ENCODE measurements at regions not wholly inside any gene's neighbourhood (a gene's known extent, or its start where the extent isn't known, plus 50 kb on each side); places are given as distances from the start of the nearest gene placed in this dataset.

DNA sequence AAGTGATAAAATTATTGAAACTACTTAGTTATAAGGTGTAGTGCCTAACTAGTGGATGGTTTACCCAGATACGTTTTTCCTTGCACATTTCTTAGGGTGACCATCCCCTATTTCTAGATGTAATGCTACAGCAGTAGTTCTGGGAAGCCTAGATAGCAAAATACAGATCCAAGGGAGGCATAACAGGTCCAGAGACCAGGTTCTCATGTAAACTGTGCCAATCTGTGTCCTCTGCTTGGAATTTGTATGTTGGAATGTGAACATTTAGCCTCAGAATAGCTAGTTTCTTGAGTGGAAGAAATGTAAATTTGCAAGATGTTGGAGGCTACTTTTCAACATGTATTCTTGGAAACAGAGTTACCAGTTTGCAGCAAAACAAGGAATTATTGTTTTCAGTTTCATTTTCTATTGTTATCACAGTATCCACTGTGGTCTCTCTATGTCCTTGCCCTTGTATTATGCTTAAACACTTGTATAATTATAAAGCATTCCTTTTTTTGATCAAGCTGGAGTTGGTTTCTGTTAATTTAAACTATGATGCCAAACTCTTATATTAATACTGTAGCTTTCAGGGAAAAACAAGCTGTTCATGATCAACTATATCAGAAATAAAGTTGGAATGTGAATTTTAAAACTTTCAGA, 102.0 kb upstream of the BRINP3 start:
- Histone ChIP-seq H3K27me3 (ENCODE audit: control insufficient read depth, low read length) (no peaks in the 10 kb centered on the region), H3K27ac (ENCODE audit: low read depth, low read length) (no peak overlapping the region), H3K36me3 (ENCODE audit: control insufficient read depth, low read length) (no peaks in the 10 kb centered on the region), H3K9me2 (replicated peaks; ENCODE audit: control insufficient read depth, low read length) (no peaks in the 10 kb centered on the region), H3K4me3 (ENCODE audit: low read length) (no peak overlapping the region), H4K20me1 (ENCODE audit: control insufficient read depth, insufficient read depth, low read depth, low read length) (no peaks in the 10 kb centered on the region), H3K4me1 (ENCODE audit: control insufficient read depth, low read length) (no peaks in the 10 kb centered on the region), H3K79me2 (ENCODE audit: control insufficient read depth, low read length) (no peaks in the 10 kb centered on the region), H3K9me3 (ENCODE audit: control insufficient read depth, insufficient read depth, low read length) (no peaks in the 10 kb centered on the region), H3F3A (ENCODE audit: control insufficient read depth, insufficient read depth) (no peaks in the 10 kb centered on the region), H3K4me2 (ENCODE audit: low read length) (no peak overlapping the region)
- TF ChIP-seq, protein P1, sequence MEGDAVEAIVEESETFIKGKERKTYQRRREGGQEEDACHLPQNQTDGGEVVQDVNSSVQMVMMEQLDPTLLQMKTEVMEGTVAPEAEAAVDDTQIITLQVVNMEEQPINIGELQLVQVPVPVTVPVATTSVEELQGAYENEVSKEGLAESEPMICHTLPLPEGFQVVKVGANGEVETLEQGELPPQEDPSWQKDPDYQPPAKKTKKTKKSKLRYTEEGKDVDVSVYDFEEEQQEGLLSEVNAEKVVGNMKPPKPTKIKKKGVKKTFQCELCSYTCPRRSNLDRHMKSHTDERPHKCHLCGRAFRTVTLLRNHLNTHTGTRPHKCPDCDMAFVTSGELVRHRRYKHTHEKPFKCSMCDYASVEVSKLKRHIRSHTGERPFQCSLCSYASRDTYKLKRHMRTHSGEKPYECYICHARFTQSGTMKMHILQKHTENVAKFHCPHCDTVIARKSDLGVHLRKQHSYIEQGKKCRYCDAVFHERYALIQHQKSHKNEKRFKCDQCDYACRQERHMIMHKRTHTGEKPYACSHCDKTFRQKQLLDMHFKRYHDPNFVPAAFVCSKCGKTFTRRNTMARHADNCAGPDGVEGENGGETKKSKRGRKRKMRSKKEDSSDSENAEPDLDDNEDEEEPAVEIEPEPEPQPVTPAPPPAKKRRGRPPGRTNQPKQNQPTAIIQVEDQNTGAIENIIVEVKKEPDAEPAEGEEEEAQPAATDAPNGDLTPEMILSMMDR (IDR thresholded peaks at IDR 0.05; ENCODE audit: low read depth, low read length, poor library complexity, severe bottlenecking): no peak
- no peak for TF ChIP-seq EZH2phosphoT487 (IDR thresholded peaks at IDR 0.05; ENCODE audit: borderline replicate concordance, low read length)

DNA sequence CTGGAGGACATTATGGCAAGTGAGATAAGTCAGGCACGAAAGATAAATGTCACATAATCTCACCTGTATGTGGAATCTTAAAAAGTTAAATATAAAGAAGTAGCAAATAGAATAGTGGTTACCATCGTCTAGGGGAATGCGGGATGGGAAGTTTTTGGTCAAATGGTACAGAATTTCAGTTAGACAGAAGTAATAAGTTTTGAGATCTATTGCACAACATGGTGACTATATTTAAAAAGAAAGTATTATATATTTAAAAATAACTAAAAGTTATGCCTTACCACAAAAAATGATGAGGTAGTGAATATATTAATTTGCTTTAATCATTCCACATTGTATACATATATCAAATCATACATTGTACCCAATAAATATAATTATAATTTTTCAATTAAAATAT, 106.2 kb upstream of the BRINP3 start:
- Histone ChIP-seq H3K27ac (ENCODE audit: low read depth, low read length) (no peak overlapping the region), H3K4me1 (ENCODE audit: control insufficient read depth, low read length) (no peaks in the 10 kb centered on the region), H3K36me3 (ENCODE audit: control insufficient read depth, low read length) (no peaks in the 10 kb centered on the region), H3K9me2 (replicated peaks; ENCODE audit: control insufficient read depth, low read length) (no peaks in the 10 kb centered on the region), H3K4me3 (ENCODE audit: low read length) (no peak overlapping the region), H3K9me3 (ENCODE audit: control insufficient read depth, insufficient read depth, low read length) (no peaks in the 10 kb centered on the region), H3K4me2 (ENCODE audit: low read length) (no peak overlapping the region), H3K27me3 (ENCODE audit: control insufficient read depth, low read length) (no peaks in the 10 kb centered on the region), H3K79me2 (ENCODE audit: control insufficient read depth, low read length) (no peaks in the 10 kb centered on the region), H3F3A (ENCODE audit: control insufficient read depth, insufficient read depth) (no peaks in the 10 kb centered on the region), H4K20me1 (ENCODE audit: control insufficient read depth, insufficient read depth, low read depth, low read length) (no peaks in the 10 kb centered on the region)
- no peak for TF ChIP-seq EZH2phosphoT487 (IDR thresholded peaks at IDR 0.05; ENCODE audit: borderline replicate concordance, low read length)
- TF ChIP-seq, protein P1 (IDR thresholded peaks at IDR 0.05; ENCODE audit: low read depth, low read length, poor library complexity, severe bottlenecking): no peak

DNA sequence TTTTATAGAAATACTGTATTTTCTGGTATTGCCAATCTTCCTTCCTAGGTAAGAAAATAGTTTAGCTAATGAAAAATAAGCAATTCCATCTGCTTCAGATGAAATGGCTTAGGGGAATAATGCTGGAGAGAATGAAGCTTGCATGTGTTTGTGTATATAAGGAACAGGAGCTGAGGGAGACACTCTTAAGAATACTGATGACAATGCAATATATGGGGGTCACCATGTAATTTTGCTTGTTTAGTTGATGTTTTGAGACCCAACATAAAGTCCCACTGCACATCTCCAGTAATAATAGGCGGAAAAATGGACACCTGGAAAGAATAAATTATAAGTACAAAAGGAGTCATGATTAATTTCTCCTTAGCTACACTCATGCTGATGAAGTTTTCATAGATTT, 110.8 kb upstream of the BRINP3 start:
- Histone ChIP-seq H3F3A (ENCODE audit: control insufficient read depth, insufficient read depth) (no peaks in the 10 kb centered on the region), H3K4me1 (ENCODE audit: control insufficient read depth, low read length) (no peaks in the 10 kb centered on the region), H3K27ac (ENCODE audit: low read depth, low read length) (no peak overlapping the region), H3K36me3 (ENCODE audit: control insufficient read depth, low read length) (no peaks in the 10 kb centered on the region), H4K20me1 (ENCODE audit: control insufficient read depth, insufficient read depth, low read depth, low read length) (no peaks in the 10 kb centered on the region), H3K9me3 (ENCODE audit: control insufficient read depth, insufficient read depth, low read length) (no peaks in the 10 kb centered on the region; the same call in 1 of the 2 replicates), H3K79me2 (ENCODE audit: control insufficient read depth, low read length) (no peaks in the 10 kb centered on the region), H3K27me3 (ENCODE audit: control insufficient read depth, low read length) (no peaks in the 10 kb centered on the region), H3K9me2 (replicated peaks; ENCODE audit: control insufficient read depth, low read length) (no peaks in the 10 kb centered on the region), H3K4me2 (ENCODE audit: low read length) (no peak overlapping the region), H3K4me3 (ENCODE audit: low read length) (no peak overlapping the region)
- TF ChIP-seq, protein P1 (IDR thresholded peaks at IDR 0.05; ENCODE audit: low read depth, low read length, poor library complexity, severe bottlenecking): no peak
